ENCODE measurements at regions not wholly inside any gene's neighbourhood (a gene's known extent, or its start where the extent isn't known, plus 50 kb on each side); places are given as distances from the start of the nearest gene placed in this dataset.

GRCh38 chr2:136362676-136363390, 244.9 kb upstream of the CXCR4 start:
- no peaks in the 10 kb centered on the region for H3K27me3 ChIP-seq
- TF ChIP-seq POLR2A (IDR thresholded peaks at IDR 0.05) (no peak), CTCF (IDR thresholded peaks at IDR 0.05) (no peak), POLR2AphosphoS5 (IDR thresholded peaks at IDR 0.05) (no peak)
- H3K9me3 ChIP-seq, result no peaks in the 10 kb centered on the region
- H3K27ac ChIP-seq, result no peak overlapping the region
- H3K4me1 ChIP-seq, result no peaks in the 10 kb centered on the region
- H3K36me3 ChIP-seq, result no peaks in the 10 kb centered on the region
- no peak overlapping the region for H3K4me3 ChIP-seq
- no peak for DNase-seq (ENCODE audit: low spot score in 2 of 2)
- intact Hi-C loops (cut with DNase I; ENCODE audit: low total_unique reads), result no loop called here

GRCh38 chr2:136361521-136361920, 243.6 kb upstream of the CXCR4 start:
- Histone ChIP-seq H3K27me3 (no peaks in the 10 kb centered on the region), H3K4me1 (no peaks in the 10 kb centered on the region), H3K4me3 (no peak overlapping the region), H3K9me3 (no peaks in the 10 kb centered on the region), H3K27ac (no peak overlapping the region), H3K36me3 (no peaks in the 10 kb centered on the region)
- TF ChIP-seq CTCF (IDR thresholded peaks at IDR 0.05), result no peak
- TF ChIP-seq POLR2A (IDR thresholded peaks at IDR 0.05), result no peak
- TF ChIP-seq POLR2AphosphoS5 (IDR thresholded peaks at IDR 0.05), result no peak
- intact Hi-C loops (cut with DNase I; ENCODE audit: low total_unique reads), result no loop called here
- DNase-seq (ENCODE audit: low spot score in 2 of 2), result no peak

- TF ChIP-seq POLR2AphosphoS5 (IDR thresholded peaks at IDR 0.05) (no peak), POLR2A (IDR thresholded peaks at IDR 0.05) (no peak), CTCF (IDR thresholded peaks at IDR 0.05) (no peak)
- no peak for DNase-seq (ENCODE audit: low spot score in 2 of 2)
- intact Hi-C loops (cut with DNase I; ENCODE audit: low total_unique reads), result no loop called here
- Histone ChIP-seq H3K4me3 (no peak overlapping the region), H3K4me1 (no peaks in the 10 kb centered on the region), H3K9me3 (no peaks in the 10 kb centered on the region), H3K36me3 (no peaks in the 10 kb centered on the region), H3K27ac (no peak overlapping the region), H3K27me3 (no peaks in the 10 kb centered on the region)
Observed at GRCh38 chr2:136360790-136361189, 242.8 kb upstream of the CXCR4 start.

- no peak for TF ChIP-seq POLR2AphosphoS5 (IDR thresholded peaks at IDR 0.05)
- TF ChIP-seq CTCF (IDR thresholded peaks at IDR 0.05), result no peak
- TF ChIP-seq POLR2A (IDR thresholded peaks at IDR 0.05), result no peak
- Histone ChIP-seq H3K27ac (no peak overlapping the region), H3K9me3 (no peaks in the 10 kb centered on the region), H3K36me3 (no peaks in the 10 kb centered on the region), H3K4me1 (no peaks in the 10 kb centered on the region), H3K4me3 (no peak overlapping the region), H3K27me3 (no peaks in the 10 kb centered on the region)
- intact Hi-C loops (cut with DNase I; ENCODE audit: low total_unique reads), result no loop called here
- DNase-seq (ENCODE audit: low spot score in 2 of 2), result no peak
Observed at GRCh38 chr2:136359121-136359965, 241.4 kb upstream of the CXCR4 start.

GRCh38 chr2:136358576-136358975, 240.6 kb upstream of the CXCR4 start:
- no peak overlapping the region for H3K4me3 ChIP-seq
- no peak for DNase-seq (ENCODE audit: low spot score in 2 of 2)
- no peaks in the 10 kb centered on the region for H3K36me3 ChIP-seq
- no peak overlapping the region for H3K27ac ChIP-seq
- H3K27me3 ChIP-seq, result no peaks in the 10 kb centered on the region
- TF ChIP-seq CTCF (IDR thresholded peaks at IDR 0.05) (no peak), POLR2AphosphoS5 (IDR thresholded peaks at IDR 0.05) (no peak), POLR2A (IDR thresholded peaks at IDR 0.05) (no peak)
- intact Hi-C loops (cut with DNase I; ENCODE audit: low total_unique reads), result no loop called here
- no peaks in the 10 kb centered on the region for H3K9me3 ChIP-seq
- H3K4me1 ChIP-seq, result no peaks in the 10 kb centered on the region

Measured in breast epithelium (tissue), 4 donors.